ENCODE measurements at regions not wholly inside any gene's neighbourhood (a gene's known extent, or its start where the extent isn't known, plus 50 kb on each side); places are given as distances from the start of the nearest gene placed in this dataset.

- no peak for DNase-seq
Measured at GRCh38 chr2:200013906-200014305, 58.5 kb downstream of the MAIP1 start.

GRCh38 chr2:200021449-200022114, 66.2 kb downstream of the MAIP1 start:
- no peak for DNase-seq

- no peak for DNase-seq
Measured at GRCh38 chr2:200022511-200022910, 67.1 kb downstream of the MAIP1 start.

GRCh38 chr2:200023570-200023969, 68.2 kb downstream of the MAIP1 start:
- no peak for DNase-seq

GRCh38 chr2:200025717-200026116, 70.3 kb downstream of the MAIP1 start:
- DNase-seq = no peak

GRCh38 chr2:200026332-200027230, 71.2 kb downstream of the MAIP1 start:
- DNase-seq = no peak

GRCh38 chr2:200028998-200029397, 73.6 kb downstream of the MAIP1 start:
- no peak for DNase-seq

GRCh38 chr2:200032895-200033294, 77.5 kb downstream of the MAIP1 start:
- DNase-seq = no peak

GRCh38 chr2:200033929-200034328, 78.5 kb downstream of the MAIP1 start:
- no peak for DNase-seq

- no peak for DNase-seq
Measured at GRCh38 chr2:200034816-200035215, 79.4 kb downstream of the MAIP1 start.

- DNase-seq = no peak
Measured at GRCh38 chr2:200039724-200040650, 84.6 kb downstream of the MAIP1 start.

- DNase-seq = no peak
Measured at GRCh38 chr2:200040831-200041230, 85.4 kb downstream of the MAIP1 start.

- DNase-seq = no peak
Measured at GRCh38 chr2:200041639-200042038, 86.3 kb downstream of the MAIP1 start.

GRCh38 chr2:200042102-200042735, 86.8 kb downstream of the MAIP1 start:
- DNase-seq = no peak

GRCh38 chr2:200042944-200043343, 87.6 kb downstream of the MAIP1 start:
- no peak for DNase-seq

- no peak for DNase-seq
Measured at GRCh38 chr2:200044453-200044852, 89.1 kb downstream of the MAIP1 start.

- no peak for DNase-seq
Measured at GRCh38 chr2:200048421-200048820, 93.0 kb downstream of the MAIP1 start.

- no peak for DNase-seq
Measured at GRCh38 chr2:200049086-200049485, 93.7 kb downstream of the MAIP1 start.

GRCh38 chr2:200050921-200051610, 95.7 kb downstream of the MAIP1 start:
- DNase-seq = no peak

- DNase-seq = no peak
Measured at GRCh38 chr2:200051611-200051945, 96.2 kb downstream of the MAIP1 start.

GRCh38 chr2:200052627-200053026, 97.2 kb downstream of the MAIP1 start:
- no peak for DNase-seq
